ENCODE measurements at regions not wholly inside any gene's neighbourhood (a gene's known extent, or its start where the extent isn't known, plus 50 kb on each side); places are given as distances from the start of the nearest gene placed in this dataset.

- DNase-seq (ENCODE audit: low spot score) = no peak
Observed at GRCh38 chr14:61226015-61226654, 55.0 kb downstream of the TMEM30B start.

DNA sequence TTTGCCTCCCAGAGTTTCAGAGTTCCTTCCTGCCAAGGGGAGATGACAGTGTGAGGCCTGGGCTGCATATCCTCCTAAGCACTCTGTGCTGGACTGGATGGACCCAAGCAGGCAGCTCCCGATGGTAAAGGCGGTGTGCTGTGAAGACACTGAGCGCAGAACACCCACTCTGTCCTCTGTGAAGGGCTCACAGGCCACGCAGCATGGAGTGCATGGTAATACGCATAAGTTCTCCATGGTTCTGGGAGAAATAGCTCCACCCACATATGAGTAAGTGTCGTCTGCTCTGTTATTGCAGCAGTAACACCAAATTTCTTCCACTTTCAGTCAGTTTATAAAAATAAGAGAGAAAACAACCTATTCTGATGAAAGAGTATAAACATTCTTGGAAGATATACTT, 55.8 kb downstream of the TMEM30B start:
- no peak for DNase-seq (ENCODE audit: low spot score)

- no peak for DNase-seq (ENCODE audit: low spot score)
Observed at GRCh38 chr14:61223552-61223951, 57.6 kb downstream of the TMEM30B start.

DNA sequence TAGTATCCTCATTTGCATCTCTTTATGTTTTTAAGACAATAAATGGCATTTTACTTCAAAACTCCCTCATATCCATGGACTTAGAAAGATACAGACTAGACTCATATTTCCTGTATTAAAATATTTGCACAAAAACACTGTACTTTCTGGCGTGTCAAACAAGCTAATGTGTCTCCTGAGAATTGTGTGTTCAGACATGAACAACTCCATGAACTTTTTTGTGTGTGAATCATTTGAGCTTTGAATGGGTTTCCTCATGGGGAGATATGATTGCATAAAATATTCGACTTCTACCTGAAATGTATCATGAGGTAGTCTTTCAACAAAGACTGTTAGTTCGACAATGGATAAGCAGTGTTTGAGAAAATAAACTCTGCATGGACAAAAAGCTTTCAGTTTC, 58.8 kb downstream of the TMEM30B start:
- no peak for DNase-seq (ENCODE audit: low spot score)

DNA sequence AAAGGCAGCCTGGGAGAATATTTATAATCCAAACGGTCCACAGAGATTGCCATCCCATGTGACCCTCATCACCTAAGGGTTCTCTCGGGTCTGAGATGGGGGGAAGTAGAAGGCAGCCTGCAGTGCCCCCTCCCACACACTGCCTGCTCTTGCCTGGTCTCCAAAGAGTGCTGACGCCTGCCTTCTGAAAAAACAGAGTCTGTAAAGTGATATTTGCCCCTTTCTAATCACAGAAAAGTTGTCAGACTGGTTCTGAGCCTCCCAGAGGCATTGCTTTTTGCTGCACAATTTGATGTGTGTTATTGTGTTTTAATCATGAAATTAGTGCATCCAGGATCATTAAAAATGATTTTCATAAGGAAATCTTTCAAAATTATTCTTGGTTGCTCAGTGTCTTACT, 59.2 kb downstream of the TMEM30B start:
- no peak for DNase-seq (ENCODE audit: low spot score)

- DNase-seq (ENCODE audit: low spot score) = no peak
Observed at GRCh38 chr14:61219673-61220072, 61.5 kb downstream of the TMEM30B start.

DNA sequence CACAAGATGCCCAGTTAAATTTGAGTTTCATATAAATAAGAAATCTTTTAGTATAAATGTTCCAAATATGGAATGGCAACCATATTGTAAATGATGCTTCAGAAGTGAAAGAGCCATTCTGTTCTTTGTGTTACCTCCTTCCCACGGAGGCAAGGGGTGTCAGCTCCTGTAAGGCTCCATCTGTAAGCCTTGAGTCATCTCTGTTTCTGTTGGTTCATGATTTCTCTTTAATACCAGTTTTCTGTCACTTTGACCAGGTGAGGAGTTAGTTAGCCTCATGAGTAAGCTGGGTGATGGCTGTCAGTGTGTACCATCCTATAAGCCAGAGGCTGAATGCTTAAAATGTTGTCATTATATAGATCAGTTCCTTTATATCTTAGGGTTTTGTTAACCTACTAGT, 61.9 kb downstream of the TMEM30B start:
- no peak for DNase-seq (ENCODE audit: low spot score)

DNA sequence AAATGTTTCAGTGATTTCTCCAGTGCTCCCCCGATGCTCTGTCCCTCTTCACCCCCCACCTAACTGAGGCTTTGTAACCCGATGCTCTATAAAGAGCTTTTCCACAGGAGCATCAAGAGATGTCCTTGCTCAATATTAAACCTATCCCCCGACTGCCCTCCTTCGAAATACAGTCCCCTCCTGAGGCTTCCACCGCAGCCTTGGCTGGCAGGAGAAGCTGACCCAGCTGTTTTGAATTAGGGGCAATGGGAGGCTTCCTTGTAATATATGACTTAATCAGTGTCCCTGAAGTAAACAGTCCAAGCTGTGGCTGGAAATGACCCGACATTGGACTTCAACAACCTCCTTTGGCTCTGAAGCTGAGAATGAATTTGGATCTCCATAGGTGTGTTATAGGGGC, 62.4 kb downstream of the TMEM30B start:
- DNase-seq (ENCODE audit: low spot score) = no peak

DNA sequence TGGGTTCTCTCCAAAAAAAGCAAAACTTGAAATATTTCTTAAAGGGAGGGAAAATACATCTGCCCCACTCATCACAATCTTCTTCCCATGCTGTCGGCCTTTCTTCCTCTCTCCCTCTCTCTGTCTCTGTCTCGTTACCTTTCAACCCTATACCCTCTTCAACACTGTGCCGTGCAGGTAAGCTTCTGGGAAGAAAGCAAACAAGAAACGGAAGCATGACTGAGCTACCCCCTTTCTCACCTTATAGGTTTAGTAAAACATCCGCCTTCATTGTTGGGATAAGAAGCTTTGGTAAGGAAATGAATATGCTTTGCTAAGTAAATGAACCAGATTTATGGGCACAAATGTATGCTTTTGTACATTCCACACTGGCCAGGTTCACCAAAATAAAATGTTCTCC, 63.0 kb downstream of the TMEM30B start:
- no peak for DNase-seq (ENCODE audit: low spot score)

- no peak for DNase-seq (ENCODE audit: low spot score)
Observed at GRCh38 chr14:61217516-61217915, 63.6 kb downstream of the TMEM30B start.

DNA sequence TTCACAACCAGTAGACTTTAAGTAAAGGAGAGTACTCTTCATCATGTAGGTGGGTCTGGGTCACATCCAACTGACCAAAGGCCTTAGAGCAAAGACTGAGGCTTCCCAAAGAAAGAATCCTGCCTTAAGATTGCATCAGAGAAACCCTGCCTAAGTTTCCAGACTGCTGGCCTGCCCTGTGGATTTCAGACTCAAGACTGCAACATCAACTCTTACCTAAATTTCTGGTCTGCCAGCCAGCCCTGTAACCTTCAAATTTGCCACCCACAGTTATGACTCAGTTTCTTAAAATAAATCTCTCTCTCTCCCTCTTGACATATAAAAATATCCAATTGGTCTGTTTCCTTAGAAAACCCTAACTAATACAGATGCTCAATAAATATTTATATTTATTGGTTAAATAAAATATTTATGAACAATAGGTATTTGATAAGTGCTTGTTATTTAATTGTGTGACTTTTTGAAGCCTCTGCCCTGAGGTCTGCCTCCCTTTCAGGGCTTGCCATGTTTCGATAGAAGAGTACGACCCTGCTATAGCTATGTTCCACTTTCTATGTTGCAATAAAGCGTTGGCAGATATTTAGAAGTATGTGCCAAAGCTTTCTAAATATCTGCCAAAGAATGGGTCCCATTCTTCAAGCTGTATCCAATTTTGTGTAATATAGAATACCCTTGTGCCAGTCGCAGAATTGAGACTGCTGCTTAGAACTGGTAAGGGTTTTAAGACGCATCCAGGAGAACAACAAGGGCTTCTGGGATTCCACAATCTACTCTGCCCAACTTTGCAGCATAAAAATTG, 65.7 kb downstream of the TMEM30B start:
- DNase-seq (ENCODE audit: low spot score) = no peak

DNA sequence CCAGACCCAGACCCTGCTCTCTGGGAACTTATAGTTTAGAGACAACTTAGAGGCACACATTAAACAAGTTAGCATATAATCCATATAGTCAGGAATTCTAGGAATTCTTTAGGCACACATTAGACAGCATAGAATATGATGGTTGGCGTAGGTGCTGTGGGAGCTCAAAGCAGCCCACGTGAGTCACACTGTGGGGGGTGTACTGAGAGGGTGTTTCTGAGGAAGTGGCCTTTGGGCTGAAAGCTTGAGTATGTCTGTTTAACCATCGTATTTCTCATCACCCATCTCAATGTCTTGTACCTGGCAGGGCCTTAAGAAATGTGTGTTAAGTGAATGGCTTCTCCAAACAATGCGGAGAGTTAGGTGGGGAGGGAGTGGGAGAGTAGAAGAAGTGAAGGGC, 67.2 kb downstream of the TMEM30B start:
- no peak for DNase-seq (ENCODE audit: low spot score)

- no peak for DNase-seq (ENCODE audit: low spot score)
Observed at GRCh38 chr14:61213191-61213621, 67.9 kb downstream of the TMEM30B start.

GRCh38 chr14:61212546-61212945, 68.6 kb downstream of the TMEM30B start:
- DNase-seq (ENCODE audit: low spot score) = no peak

- no peak for DNase-seq (ENCODE audit: low spot score)
Observed at GRCh38 chr14:61211476-61212255, 69.5 kb downstream of the TMEM30B start.

GRCh38 chr14:61203081-61203753, 77.9 kb downstream of the TMEM30B start:
- no peak for DNase-seq (ENCODE audit: low spot score)

DNA sequence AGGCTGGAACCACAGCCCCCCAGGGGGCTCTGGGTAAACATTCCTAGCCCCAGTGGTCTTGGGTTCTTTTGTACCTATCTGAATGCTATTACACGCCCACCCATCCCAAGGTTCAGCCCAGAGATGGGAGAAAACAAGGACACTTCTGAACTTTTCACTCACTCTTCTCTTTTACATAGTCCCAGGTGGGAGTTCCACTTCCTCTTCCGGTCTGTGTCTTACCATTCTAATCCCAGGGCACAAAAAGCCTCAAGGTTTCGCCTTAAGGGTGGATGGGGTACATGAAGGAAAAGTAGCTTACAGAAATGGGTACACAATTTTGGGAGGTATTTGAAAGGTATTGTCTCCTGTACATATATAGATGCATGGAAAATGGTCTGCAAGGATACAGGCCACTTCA, 79.0 kb downstream of the TMEM30B start:
- DNase-seq (ENCODE audit: low spot score) = no peak

- DNase-seq (ENCODE audit: low spot score) = no peak
Observed at GRCh38 chr14:61201171-61201570, 80.0 kb downstream of the TMEM30B start.

- no peak for DNase-seq (ENCODE audit: low spot score)
Observed at GRCh38 chr14:61197416-61197815, 83.7 kb downstream of the TMEM30B start.

DNA sequence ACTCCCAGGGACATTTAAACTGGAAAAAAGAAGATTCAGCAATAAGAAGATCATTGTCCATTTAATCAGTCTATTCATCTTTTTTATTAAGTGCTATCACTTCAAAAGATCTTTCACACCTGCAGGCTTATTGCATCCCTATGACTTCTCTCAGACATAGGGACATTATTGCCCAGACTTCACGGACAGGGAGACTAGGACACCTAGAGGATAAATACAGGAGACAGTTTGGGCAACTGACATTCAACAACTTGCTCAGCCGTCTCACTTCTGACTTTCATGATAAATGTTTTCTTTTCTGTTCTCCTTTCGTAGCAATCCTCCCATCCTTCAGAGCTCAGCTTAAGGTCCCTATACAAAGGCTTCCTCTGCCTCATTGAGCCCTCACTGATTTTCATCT, 84.3 kb downstream of the TMEM30B start:
- no peak for DNase-seq (ENCODE audit: low spot score)

DNA sequence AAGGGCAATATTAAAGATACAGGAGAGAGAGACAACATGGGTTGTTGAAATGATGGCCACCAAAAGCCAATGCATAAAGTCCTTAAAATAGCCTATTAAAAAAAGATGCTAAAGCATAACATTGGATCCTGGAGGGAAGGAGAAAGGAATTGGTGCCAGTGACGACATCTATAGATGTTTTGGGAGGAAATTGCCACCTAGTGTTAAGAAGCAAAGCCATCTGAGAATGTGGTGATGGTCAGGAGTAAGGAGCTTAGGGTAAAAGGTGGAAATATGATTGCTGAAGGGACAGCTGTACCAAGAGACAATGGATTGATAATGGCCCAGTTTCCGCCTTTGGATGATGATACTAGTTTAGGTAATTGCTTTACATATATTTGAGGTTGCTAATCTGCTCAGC, 85.1 kb downstream of the TMEM30B start:
- no peak for DNase-seq (ENCODE audit: low spot score)

DNA sequence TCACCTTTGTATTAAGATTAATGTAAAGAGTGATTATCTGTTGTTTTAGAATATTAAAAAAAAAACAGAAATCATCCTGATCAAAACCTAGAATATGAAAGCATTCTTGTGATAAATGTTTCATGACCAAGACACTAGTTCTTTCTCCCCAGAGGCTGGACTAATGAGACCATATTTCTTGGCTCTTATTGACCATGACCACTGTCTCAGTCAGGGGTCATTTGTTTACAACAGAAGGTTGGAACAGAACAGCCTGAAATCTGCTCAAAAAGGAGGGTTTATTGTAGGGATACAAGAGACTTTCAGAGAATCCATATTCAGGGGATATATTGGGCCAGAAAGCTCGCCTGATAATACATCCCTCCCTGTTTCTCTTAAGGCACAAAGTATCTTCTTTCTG, 87.7 kb downstream of the TMEM30B start:
- DNase-seq (ENCODE audit: low spot score) = no peak
